ENCODE measurements at regions not wholly inside any gene's neighbourhood (a gene's known extent, or its start where the extent isn't known, plus 50 kb on each side); places are given as distances from the start of the nearest gene placed in this dataset.

DNA sequence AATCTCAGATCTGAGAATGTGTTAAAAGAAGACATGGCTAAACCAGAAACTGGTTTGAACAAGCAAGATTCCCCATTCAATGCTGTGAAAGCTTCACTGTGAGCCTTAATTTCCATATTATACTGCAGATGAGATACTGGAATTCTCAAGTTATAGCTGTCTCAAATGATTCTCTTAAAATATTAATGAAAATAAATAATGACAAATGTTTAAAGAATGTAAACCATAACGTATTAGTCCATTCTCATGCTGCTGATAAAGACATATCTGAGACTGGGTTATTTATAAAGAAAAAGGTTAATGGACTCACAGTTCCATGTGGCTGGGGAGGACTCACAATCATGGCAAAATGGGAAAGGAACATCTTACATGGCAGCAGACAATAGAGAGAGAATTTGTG, 667.8 kb downstream of the SLITRK1 start:
- Histone ChIP-seq H3K4me3 (ENCODE audit: low read length) (no peak overlapping the region), H3K27ac (ENCODE audit: low read length) (no peak overlapping the region), H3K4me1 (ENCODE audit: control insufficient read depth, insufficient read depth, low read length) (no peaks in the 10 kb centered on the region), H3K9me3 (ENCODE audit: control insufficient read depth, insufficient read depth, low read length) (no peaks in the 10 kb centered on the region), H3K27me3 (ENCODE audit: control insufficient read depth, insufficient read depth, low read length) (no peaks in the 10 kb centered on the region), H3K36me3 (ENCODE audit: control insufficient read depth, insufficient read depth, low read length) (no peaks in the 10 kb centered on the region)
- WGBS (ENCODE audit: insufficient coverage, insufficient read length), result no CpG with 5 or more reads among the region's 1 CpG
- DNase-seq (ENCODE audit: low read depth, low spot score), result no peak

DNA sequence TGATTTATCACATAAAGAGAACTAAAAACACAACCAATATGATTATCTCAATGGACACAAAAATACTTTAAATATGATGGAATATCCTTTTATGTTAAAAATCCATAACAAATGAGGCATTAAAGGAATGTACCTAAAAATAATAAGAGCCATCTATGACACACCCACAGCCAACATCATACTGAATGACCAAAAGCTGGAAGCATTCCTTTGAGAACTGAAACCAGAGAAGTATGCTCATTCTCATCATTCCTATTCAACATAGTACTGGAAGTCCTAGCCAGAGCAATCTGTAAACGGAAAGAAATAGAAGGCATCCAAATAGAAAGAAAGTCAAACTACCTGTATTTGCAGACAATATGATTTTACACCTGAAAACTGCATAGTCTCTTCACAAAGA, 671.0 kb downstream of the SLITRK1 start:
- no peaks in the 10 kb centered on the region for H3K27me3 ChIP-seq (ENCODE audit: control insufficient read depth, insufficient read depth, low read length)
- H3K36me3 ChIP-seq (ENCODE audit: control insufficient read depth, insufficient read depth, low read length), result no peaks in the 10 kb centered on the region
- no peak overlapping the region for H3K27ac ChIP-seq (ENCODE audit: low read length)
- WGBS (ENCODE audit: insufficient coverage, insufficient read length), result no CpG with 5 or more reads among the region's 1 CpG
- no peaks in the 10 kb centered on the region for H3K4me1 ChIP-seq (ENCODE audit: control insufficient read depth, insufficient read depth, low read length)
- no peak for DNase-seq (ENCODE audit: low read depth, low spot score)
- H3K9me3 ChIP-seq (ENCODE audit: control insufficient read depth, insufficient read depth, low read length), result no peaks in the 10 kb centered on the region
- no peak overlapping the region for H3K4me3 ChIP-seq (ENCODE audit: low read length)

DNA sequence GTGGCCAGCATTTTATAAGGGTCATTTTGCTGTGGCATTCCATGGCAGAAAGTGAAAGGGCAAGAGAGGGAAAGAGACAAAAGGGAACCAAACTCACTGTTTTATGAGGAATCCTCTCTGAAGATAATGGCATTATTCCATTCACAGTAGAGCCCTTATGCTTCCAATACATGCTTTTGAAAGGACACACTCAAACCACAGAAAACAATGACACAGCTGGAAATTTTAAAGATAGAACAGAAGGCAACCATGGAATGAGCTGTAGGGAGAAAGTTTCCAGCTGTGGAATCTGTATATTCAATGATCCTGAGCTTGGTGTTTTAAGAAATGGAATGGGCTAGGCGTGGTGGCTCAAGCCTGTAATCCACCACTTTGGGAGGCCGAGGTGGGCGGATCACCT, 677.4 kb downstream of the SLITRK1 start:
- Histone ChIP-seq H3K4me1 (ENCODE audit: control insufficient read depth, insufficient read depth, low read length) (no peaks in the 10 kb centered on the region), H3K27ac (ENCODE audit: low read length) (no peak overlapping the region), H3K36me3 (ENCODE audit: control insufficient read depth, insufficient read depth, low read length) (no peaks in the 10 kb centered on the region), H3K4me3 (ENCODE audit: low read length) (no peak overlapping the region), H3K9me3 (ENCODE audit: control insufficient read depth, insufficient read depth, low read length) (no peaks in the 10 kb centered on the region), H3K27me3 (ENCODE audit: control insufficient read depth, insufficient read depth, low read length) (no peaks in the 10 kb centered on the region)
- no CpG with 5 or more reads among the region's 3 CpGs for WGBS (ENCODE audit: insufficient coverage, insufficient read length)
- no peak for DNase-seq (ENCODE audit: low read depth, low spot score)

DNA sequence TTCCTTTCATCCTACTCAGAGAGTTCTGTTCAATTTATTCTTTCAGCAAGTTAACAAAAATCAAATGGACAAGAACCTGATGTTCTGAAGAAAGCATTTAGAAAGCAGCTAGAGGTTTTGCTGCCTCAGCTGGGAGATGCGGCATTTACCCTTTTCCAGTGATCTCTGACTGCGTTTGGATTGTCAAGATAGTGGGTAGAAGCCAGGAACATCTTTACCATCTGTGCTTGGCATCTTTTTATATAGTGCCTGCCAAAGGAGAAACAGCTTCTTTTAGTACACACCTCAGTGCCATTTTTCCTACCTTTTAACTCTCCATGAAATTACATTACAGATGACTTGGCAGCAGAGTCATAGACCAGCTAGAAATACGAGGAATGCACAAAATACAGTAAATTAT, 680.8 kb downstream of the SLITRK1 start:
- Histone ChIP-seq H3K9me3 (ENCODE audit: control insufficient read depth, insufficient read depth, low read length) (no peaks in the 10 kb centered on the region), H3K27ac (ENCODE audit: low read length) (no peak overlapping the region), H3K4me3 (ENCODE audit: low read length) (no peak overlapping the region), H3K27me3 (ENCODE audit: control insufficient read depth, insufficient read depth, low read length) (no peaks in the 10 kb centered on the region), H3K36me3 (ENCODE audit: control insufficient read depth, insufficient read depth, low read length) (no peaks in the 10 kb centered on the region), H3K4me1 (ENCODE audit: control insufficient read depth, insufficient read depth, low read length) (no peaks in the 10 kb centered on the region)
- no peak for DNase-seq (ENCODE audit: low read depth, low spot score)
- no CpG with 5 or more reads among the region's 3 CpGs for WGBS (ENCODE audit: insufficient coverage, insufficient read length)

DNA sequence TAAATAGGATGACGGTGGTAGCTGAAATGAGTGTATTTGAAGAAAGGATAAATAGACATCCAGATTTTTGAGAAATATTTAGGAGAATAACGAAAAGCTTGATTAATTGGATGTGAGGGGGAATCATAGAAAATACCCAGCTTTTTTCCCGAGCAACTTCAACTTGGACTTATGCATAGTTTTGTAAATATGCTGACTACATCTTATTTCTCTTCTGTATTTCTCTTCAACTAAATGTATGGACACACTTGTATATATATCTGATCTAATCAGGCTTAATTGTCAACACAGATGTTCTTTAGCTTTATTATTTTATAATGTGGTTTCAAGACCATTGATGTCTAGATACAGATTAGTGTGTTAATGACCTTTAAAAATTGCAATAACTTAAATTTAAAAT, 685.0 kb downstream of the SLITRK1 start:
- Histone ChIP-seq H3K4me3 (ENCODE audit: low read length) (no peak overlapping the region), H3K27me3 (ENCODE audit: control insufficient read depth, insufficient read depth, low read length) (no peaks in the 10 kb centered on the region), H3K36me3 (ENCODE audit: control insufficient read depth, insufficient read depth, low read length) (no peaks in the 10 kb centered on the region), H3K9me3 (ENCODE audit: control insufficient read depth, insufficient read depth, low read length) (no peaks in the 10 kb centered on the region), H3K27ac (ENCODE audit: low read length) (no peak overlapping the region), H3K4me1 (ENCODE audit: control insufficient read depth, insufficient read depth, low read length) (no peaks in the 10 kb centered on the region)
- DNase-seq (ENCODE audit: low read depth, low spot score), result no peak
- WGBS (ENCODE audit: insufficient coverage, insufficient read length), result 100% methylated on average over 2 of the region's 3 CpGs

DNA sequence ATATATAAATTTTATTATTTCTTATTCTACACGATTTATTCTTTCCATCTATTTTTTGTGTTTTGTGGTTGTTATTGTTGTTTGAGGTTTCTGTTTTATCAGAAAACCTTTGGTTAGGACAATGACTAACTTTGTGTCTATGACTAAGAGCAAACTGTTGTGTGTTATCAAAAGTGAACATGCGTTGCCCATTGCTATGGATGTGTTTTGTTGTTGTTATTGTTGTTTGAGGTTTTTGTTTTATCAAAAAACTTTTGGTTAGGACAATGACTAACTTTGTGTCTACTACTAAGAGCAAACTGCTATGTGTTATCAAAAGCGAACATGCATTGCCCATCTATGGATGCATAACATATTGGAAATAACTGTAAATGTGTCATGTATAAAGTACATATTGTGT, 692.3 kb downstream of the SLITRK1 start:
- DNase-seq (ENCODE audit: low read depth, low spot score), result no peak
- Histone ChIP-seq H3K9me3 (ENCODE audit: control insufficient read depth, insufficient read depth, low read length) (no peaks in the 10 kb centered on the region), H3K36me3 (ENCODE audit: control insufficient read depth, insufficient read depth, low read length) (no peaks in the 10 kb centered on the region), H3K27me3 (ENCODE audit: control insufficient read depth, insufficient read depth, low read length) (no peaks in the 10 kb centered on the region), H3K27ac (ENCODE audit: low read length) (no peak overlapping the region), H3K4me3 (ENCODE audit: low read length) (no peak overlapping the region), H3K4me1 (ENCODE audit: control insufficient read depth, insufficient read depth, low read length) (no peaks in the 10 kb centered on the region)
- WGBS (ENCODE audit: insufficient coverage, insufficient read length), result no CpG with 5 or more reads among the region's 3 CpGs

DNA sequence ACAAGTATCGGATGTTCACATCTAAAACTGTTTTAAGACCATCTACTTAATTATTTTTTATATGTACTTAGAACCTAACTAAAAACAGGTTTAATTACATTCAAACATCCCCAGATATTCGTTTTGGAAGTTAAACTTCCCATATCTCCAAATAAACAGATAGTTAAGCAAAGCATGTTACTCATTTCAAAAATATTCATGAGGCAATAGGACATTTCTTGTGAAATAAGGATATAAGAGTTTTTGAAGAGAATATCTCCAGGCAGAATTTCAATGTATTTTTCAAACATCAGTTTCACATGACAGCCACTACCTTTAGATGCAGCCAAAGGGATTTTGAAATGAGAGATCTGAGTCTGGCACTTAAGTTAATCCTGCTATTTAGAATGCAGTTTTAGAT, 697.5 kb downstream of the SLITRK1 start:
- Histone ChIP-seq H3K4me3 (ENCODE audit: low read length) (no peak overlapping the region), H3K36me3 (ENCODE audit: control insufficient read depth, insufficient read depth, low read length) (no peaks in the 10 kb centered on the region), H3K9me3 (ENCODE audit: control insufficient read depth, insufficient read depth, low read length) (no peaks in the 10 kb centered on the region), H3K27ac (ENCODE audit: low read length) (no peak overlapping the region), H3K27me3 (ENCODE audit: control insufficient read depth, insufficient read depth, low read length) (no peaks in the 10 kb centered on the region), H3K4me1 (ENCODE audit: control insufficient read depth, insufficient read depth, low read length) (no peaks in the 10 kb centered on the region)
- no CpG with 5 or more reads among the region's 2 CpGs for WGBS (ENCODE audit: insufficient coverage, insufficient read length)
- no peak for DNase-seq (ENCODE audit: low read depth, low spot score)

DNA sequence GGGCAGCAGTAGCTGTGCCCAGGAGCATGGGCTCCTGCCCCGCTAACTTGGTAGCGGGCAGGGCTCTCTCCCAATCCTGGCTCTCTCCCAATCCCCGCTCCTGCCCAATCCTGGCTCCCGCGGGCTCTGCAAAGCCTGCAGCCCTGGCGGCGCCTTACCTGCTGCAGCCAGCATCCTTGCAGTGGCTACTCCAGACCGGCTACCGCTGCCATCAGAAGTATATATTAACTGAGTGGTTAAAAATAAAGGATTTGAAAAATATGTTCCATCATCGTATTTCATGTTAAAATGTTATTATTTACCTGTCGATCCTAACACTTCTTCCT, 698.2 kb downstream of the SLITRK1 start:
- DNase-seq (ENCODE audit: low read depth, low spot score), result no peak
- H3K27ac ChIP-seq (ENCODE audit: low read length), result no peak overlapping the region
- no peaks in the 10 kb centered on the region for H3K4me1 ChIP-seq (ENCODE audit: control insufficient read depth, insufficient read depth, low read length)
- no peaks in the 10 kb centered on the region for H3K27me3 ChIP-seq (ENCODE audit: control insufficient read depth, insufficient read depth, low read length)
- no peaks in the 10 kb centered on the region for H3K36me3 ChIP-seq (ENCODE audit: control insufficient read depth, insufficient read depth, low read length)
- H3K9me3 ChIP-seq (ENCODE audit: control insufficient read depth, insufficient read depth, low read length), result no peaks in the 10 kb centered on the region
- WGBS (ENCODE audit: insufficient coverage, insufficient read length), result 100% methylated on average over 1 of the region's 11 CpGs
- H3K4me3 ChIP-seq (ENCODE audit: low read length), result no peak overlapping the region

DNA sequence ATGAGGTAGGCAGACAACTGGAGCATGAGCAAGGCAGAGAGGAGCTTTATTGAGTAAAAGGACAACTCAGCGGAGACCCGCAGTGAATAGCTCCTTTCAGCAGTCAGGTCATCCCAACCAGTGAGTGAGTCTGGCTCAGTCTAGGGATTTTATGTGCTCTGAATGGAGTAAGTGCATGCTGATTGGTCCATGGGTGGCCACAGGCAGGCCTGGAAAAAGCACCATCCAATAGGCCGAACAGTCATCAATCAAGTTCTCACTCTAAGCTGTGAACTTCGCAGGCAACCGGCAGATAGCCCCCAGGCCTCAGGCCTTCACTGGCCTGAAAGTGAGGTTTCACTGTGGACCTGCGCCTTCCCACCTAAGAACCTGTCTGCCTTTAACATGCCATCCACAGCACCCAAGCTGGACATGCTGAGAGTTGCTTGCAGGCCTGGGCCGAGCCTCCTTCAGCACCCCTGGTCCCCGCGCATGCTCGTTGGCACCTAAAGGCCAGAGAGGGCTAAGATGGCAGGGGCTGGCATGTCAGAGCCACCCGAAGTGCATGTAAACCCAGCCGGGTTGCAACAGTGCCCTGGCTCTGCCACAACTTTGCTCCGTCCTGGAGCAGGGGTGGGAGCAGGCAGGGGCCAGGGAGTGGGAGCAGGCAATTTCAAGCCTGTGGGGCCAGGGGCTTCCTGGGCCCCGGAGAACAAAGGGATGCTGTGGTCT, 698.7 kb downstream of the SLITRK1 start:
- H3K27me3 ChIP-seq (ENCODE audit: control insufficient read depth, insufficient read depth, low read length), result no peaks in the 10 kb centered on the region
- no peak for DNase-seq (ENCODE audit: low read depth, low spot score)
- no CpG with 5 or more reads among the region's 14 CpGs for WGBS (ENCODE audit: insufficient coverage, insufficient read length)
- no peak overlapping the region for H3K27ac ChIP-seq (ENCODE audit: low read length)
- H3K4me1 ChIP-seq (ENCODE audit: control insufficient read depth, insufficient read depth, low read length), result no peaks in the 10 kb centered on the region
- no peaks in the 10 kb centered on the region for H3K36me3 ChIP-seq (ENCODE audit: control insufficient read depth, insufficient read depth, low read length)
- H3K4me3 ChIP-seq (ENCODE audit: low read length), result no peak overlapping the region
- no peaks in the 10 kb centered on the region for H3K9me3 ChIP-seq (ENCODE audit: control insufficient read depth, insufficient read depth, low read length)

DNA sequence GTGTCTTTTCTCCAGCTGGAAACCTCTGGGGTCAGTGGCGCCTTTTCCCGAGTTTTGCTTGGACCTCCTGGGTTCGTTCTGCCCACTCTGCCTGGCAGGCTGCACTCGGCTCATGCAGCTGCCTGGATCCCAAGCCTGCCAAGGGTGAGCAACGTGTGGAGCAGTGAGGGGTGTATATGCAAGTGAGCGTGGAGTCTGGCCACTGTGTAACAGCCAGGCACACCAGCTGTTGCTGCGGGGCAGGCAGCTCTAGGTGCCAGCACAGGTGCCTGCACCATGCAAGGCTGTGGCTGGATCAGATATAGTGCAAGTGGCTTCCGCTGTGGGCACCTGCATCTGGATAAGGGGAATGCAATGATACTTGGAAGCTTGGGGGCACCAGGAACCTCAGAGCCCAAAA, 699.4 kb downstream of the SLITRK1 start:
- H3K4me3 ChIP-seq (ENCODE audit: low read length), result no peak overlapping the region
- no peaks in the 10 kb centered on the region for H3K9me3 ChIP-seq (ENCODE audit: control insufficient read depth, insufficient read depth, low read length)
- no peak for DNase-seq (ENCODE audit: low read depth, low spot score)
- WGBS (ENCODE audit: insufficient coverage, insufficient read length), result no CpG with 5 or more reads among the region's 8 CpGs
- no peaks in the 10 kb centered on the region for H3K4me1 ChIP-seq (ENCODE audit: control insufficient read depth, insufficient read depth, low read length)
- H3K36me3 ChIP-seq (ENCODE audit: control insufficient read depth, insufficient read depth, low read length), result no peaks in the 10 kb centered on the region
- H3K27me3 ChIP-seq (ENCODE audit: control insufficient read depth, insufficient read depth, low read length), result no peaks in the 10 kb centered on the region
- H3K27ac ChIP-seq (ENCODE audit: low read length), result no peak overlapping the region

DNA sequence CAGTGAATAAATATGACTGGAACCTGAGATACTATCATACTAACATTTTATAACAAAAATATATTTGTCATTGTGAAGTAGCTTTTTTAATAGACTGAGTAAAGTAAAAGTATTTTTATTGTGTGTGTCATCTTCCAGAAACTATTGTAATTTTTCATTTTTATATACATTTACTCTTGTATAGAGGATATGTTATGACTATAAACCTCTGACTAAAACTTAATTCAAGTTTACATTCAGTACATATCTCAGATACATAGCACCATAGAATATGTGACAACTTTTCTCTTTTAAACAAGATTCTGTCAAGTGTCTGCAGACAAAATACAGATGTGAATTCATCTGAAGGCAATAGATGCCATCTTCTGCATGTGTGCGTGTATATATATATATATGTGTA, 704.3 kb downstream of the SLITRK1 start:
- Histone ChIP-seq H3K9me3 (ENCODE audit: control insufficient read depth, insufficient read depth, low read length) (no peaks in the 10 kb centered on the region), H3K27ac (ENCODE audit: low read length) (no peak overlapping the region), H3K36me3 (ENCODE audit: control insufficient read depth, insufficient read depth, low read length) (no peaks in the 10 kb centered on the region), H3K27me3 (ENCODE audit: control insufficient read depth, insufficient read depth, low read length) (no peaks in the 10 kb centered on the region), H3K4me1 (ENCODE audit: control insufficient read depth, insufficient read depth, low read length) (no peaks in the 10 kb centered on the region), H3K4me3 (ENCODE audit: low read length) (no peak overlapping the region)
- no peak for DNase-seq (ENCODE audit: low read depth, low spot score)
- no CpG with 5 or more reads among the region's 1 CpG for WGBS (ENCODE audit: insufficient coverage, insufficient read length)
